T-helper 17 cell (primary cell): ENCODE measurements at regions not wholly inside any gene's neighbourhood (a gene's known extent, or its start where the extent isn't known, plus 50 kb on each side); places are given as distances from the start of the nearest gene placed in this dataset.

Experiments used
- ATAC-seq: fragments of 150-1000 bp; cut with Tn5 transposase; 2 replicates; pipeline ENCODE4 v1.10.0; 2021; ENCODE audit warnings: mild to moderate bottlenecking, moderate library complexity
- DNase-seq, 3 donors: peaks; one replicate each; pipeline versions ENCODE4 v3.0.0 to v3.0.0-alpha.2; 2020 to 2021
- H3K9me3 ChIP-seq: one replicate; pipeline ENCODE4 v1.7.0; 2013; ENCODE audit warnings: low read length, mild to moderate bottlenecking; ENCODE audit not compliant: control insufficient read depth, poor library complexity, severe bottlenecking
- H3K27ac Mint-ChIP-seq: one replicate; pipeline ENCODE4 v1.8.0; 2022; ENCODE audit warnings: mild to moderate bottlenecking, moderate library complexity, mixed read lengths
- H3K27me3 Mint-ChIP-seq: one replicate; pipeline ENCODE4 v1.8.0; 2022; ENCODE audit warnings: mixed read lengths
- H3K36me3 Mint-ChIP-seq: one replicate; pipeline ENCODE4 v1.8.0; 2022; ENCODE audit warnings: low read depth, mixed read lengths
- H3K4me1 Mint-ChIP-seq: one replicate; pipeline ENCODE4 v1.8.0; 2022; ENCODE audit warnings: mild to moderate bottlenecking, mixed read lengths
- H3K4me3 Mint-ChIP-seq: one replicate; pipeline ENCODE4 v1.8.0; 2022; ENCODE audit warnings: mild to moderate bottlenecking, moderate library complexity, mixed read lengths

DNA sequence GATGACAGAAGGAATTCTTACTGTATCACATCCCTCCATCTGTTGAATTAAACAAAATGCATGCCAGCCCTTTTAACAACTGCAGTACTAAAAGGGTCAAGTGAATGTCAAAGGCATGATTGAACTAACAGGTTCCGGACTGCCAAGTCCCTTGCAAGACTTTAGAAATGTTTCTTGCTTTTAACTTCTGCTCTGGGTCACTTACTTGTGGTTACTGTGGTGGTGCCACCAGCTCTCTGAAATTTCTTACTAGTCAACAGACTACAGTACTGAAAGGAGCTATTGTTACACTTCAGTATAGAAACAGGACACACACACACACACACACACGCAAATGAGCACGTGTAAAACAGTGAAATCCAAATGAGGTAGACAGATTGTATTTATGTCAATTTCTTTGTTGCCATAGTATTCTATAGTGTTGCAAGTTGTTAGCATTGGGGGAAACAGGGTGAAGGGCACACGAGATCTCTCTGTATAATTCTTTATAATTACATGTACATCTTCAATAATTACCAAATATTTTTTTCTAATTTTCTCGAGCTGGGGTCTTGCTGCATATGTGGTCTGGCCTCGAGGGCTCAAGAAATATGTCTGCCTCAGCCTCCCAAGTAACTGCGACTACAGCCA is 79.9 kb upstream of the SLC25A26 start:
- DNase-seq (no peak), ATAC-seq (no peak)
- no peaks in the 10 kb centered on the region for H3K9me3 ChIP-seq
- Mint-ChIP-seq H3K27me3 (peaks cover 36% of the 10 kb centered on the region), H3K4me3 (no peak overlapping the region), H3K4me1 (peaks cover 3% of the 10 kb centered on the region), H3K27ac (no peak overlapping the region), H3K36me3 (no peaks in the 10 kb centered on the region)

GRCh38 chr3:66140106-66140505 is 80.7 kb upstream of the SLC25A26 start:
- ATAC-seq (no peak), DNase-seq (no peak)
- H3K4me3 Mint-ChIP-seq = no peak overlapping the region
- H3K27ac Mint-ChIP-seq = no peak overlapping the region
- H3K9me3 ChIP-seq = no peaks in the 10 kb centered on the region
- peaks cover 3% of the 10 kb centered on the region for H3K4me1 Mint-ChIP-seq
- peaks cover 36% of the 10 kb centered on the region for H3K27me3 Mint-ChIP-seq
- H3K36me3 Mint-ChIP-seq = no peaks in the 10 kb centered on the region

DNA sequence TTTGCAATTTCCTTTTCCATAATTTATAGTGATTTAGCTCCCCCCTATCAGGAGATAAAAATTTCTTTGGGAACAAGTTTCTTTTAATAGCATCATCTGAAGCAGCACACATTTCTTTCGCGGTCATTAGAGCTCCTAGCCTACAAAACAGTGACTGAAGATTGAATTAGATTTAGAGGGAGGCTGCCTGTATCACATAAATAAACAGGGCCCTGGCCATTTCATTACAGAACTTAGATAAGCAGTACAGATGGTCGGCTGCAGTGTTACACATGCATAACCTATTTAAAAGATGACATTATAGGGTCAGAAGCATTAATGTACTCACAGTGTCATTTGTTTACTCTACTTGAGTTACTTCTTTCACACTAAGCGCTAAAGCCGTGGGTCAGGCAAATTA is 81.4 kb upstream of the SLC25A26 start:
- no peak for ATAC-seq
- H3K9me3 ChIP-seq = no peaks in the 10 kb centered on the region
- Mint-ChIP-seq H3K27me3 (peaks cover 34% of the 10 kb centered on the region), H3K27ac (no peak overlapping the region), H3K36me3 (no peaks in the 10 kb centered on the region), H3K4me1 (peaks cover 3% of the 10 kb centered on the region), H3K4me3 (no peak overlapping the region)
- no peak for DNase-seq

DNA sequence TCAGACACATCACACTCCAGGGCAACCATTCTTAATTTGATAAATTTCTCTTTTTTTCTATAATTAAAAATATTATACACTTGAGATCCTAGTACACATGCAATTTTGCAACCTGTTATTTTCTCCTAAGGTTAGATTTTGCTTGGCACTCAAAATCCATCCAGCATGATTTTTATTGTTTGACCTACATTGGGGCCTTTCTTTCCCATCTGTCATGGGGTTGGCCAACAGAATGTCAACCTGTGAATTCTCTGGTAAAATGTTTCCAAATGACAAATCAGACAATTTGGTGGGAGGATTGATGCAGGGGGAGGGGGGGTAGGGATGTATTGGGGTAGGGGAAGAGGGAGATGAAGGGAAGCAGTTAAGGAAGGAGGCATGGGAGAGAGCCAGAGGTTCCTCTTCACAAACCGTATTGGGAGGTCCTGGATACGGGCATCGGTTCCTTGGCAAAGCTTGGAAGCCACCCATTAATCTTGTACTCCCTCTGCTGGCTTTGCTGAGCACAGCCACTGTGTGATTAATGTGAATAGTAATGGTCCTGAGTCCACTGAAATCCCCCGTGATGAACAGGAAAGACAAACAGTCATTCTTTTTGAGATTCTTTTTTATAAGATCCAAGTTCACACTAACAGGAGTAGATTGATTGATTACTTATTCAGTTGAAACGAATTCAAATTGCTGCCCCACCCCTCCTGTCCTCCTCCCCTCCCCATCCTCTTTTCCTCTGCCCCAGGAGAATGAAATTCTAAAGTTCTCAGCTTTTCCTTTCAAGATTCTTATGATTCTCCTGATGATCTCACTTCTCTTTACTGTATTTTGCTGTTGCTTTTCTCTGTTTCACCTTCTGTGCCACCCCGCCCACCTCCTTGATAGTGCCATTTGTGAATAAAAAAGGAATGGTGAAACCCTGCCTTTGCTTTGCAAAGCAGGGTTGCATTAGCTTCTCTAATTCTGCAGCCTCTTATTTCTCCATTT is 82.2 kb upstream of the SLC25A26 start:
- Mint-ChIP-seq H3K4me1 (peaks cover 3% of the 10 kb centered on the region), H3K4me3 (no peak overlapping the region), H3K27me3 (peaks cover 28% of the 10 kb centered on the region), H3K27ac (no peak overlapping the region), H3K36me3 (no peaks in the 10 kb centered on the region)
- DNase-seq (no peak), ATAC-seq (no peak)
- H3K9me3 ChIP-seq = no peaks in the 10 kb centered on the region

GRCh38 chr3:66136597-66136996 is 84.2 kb upstream of the SLC25A26 start:
- H3K27ac Mint-ChIP-seq = no peak overlapping the region
- DNase-seq (no peak), ATAC-seq (no peak)
- no peak overlapping the region for H3K4me3 Mint-ChIP-seq
- H3K9me3 ChIP-seq = no peaks in the 10 kb centered on the region
- peaks cover 18% of the 10 kb centered on the region for H3K27me3 Mint-ChIP-seq
- H3K36me3 Mint-ChIP-seq = no peaks in the 10 kb centered on the region
- peaks cover 3% of the 10 kb centered on the region for H3K4me1 Mint-ChIP-seq

GRCh38 chr3:66133853-66134445 is 86.9 kb upstream of the SLC25A26 start:
- DNase-seq (no peak), ATAC-seq (no peak)
- H3K36me3 Mint-ChIP-seq = no peaks in the 10 kb centered on the region
- H3K27me3 Mint-ChIP-seq = peaks cover 3% of the 10 kb centered on the region
- peaks cover under 1% of the 10 kb centered on the region for H3K4me1 Mint-ChIP-seq
- H3K27ac Mint-ChIP-seq = no peak overlapping the region
- no peaks in the 10 kb centered on the region for H3K9me3 ChIP-seq
- H3K4me3 Mint-ChIP-seq = no peak overlapping the region

- H3K4me3 Mint-ChIP-seq = no peak overlapping the region
- ATAC-seq (no peak), DNase-seq (no peak)
- no peaks in the 10 kb centered on the region for H3K4me1 Mint-ChIP-seq
- no peak overlapping the region for H3K27ac Mint-ChIP-seq
- no peaks in the 10 kb centered on the region for H3K9me3 ChIP-seq
- H3K36me3 Mint-ChIP-seq = no peaks in the 10 kb centered on the region
- H3K27me3 Mint-ChIP-seq = no peaks in the 10 kb centered on the region
Measured at GRCh38 chr3:66133050-66133757, 87.6 kb upstream of the SLC25A26 start.

- Mint-ChIP-seq H3K27me3 (peaks cover 8% of the 10 kb centered on the region), H3K4me3 (no peak overlapping the region), H3K27ac (no peak overlapping the region), H3K36me3 (no peaks in the 10 kb centered on the region), H3K4me1 (no peaks in the 10 kb centered on the region)
- H3K9me3 ChIP-seq = no peaks in the 10 kb centered on the region
- DNase-seq = no peak
- ATAC-seq = no peak
Measured at GRCh38 chr3:66128623-66129022, 89.9 kb upstream of the MAGI1 start.

GRCh38 chr3:66121318-66121717 is 82.6 kb upstream of the MAGI1 start:
- H3K27ac Mint-ChIP-seq = no peak overlapping the region
- peaks cover 30% of the 10 kb centered on the region for H3K27me3 Mint-ChIP-seq
- no peaks in the 10 kb centered on the region for H3K4me1 Mint-ChIP-seq
- no peaks in the 10 kb centered on the region for H3K36me3 Mint-ChIP-seq
- no peaks in the 10 kb centered on the region for H3K9me3 ChIP-seq
- no peak overlapping the region for H3K4me3 Mint-ChIP-seq
- DNase-seq (no peak), ATAC-seq (no peak)

DNA sequence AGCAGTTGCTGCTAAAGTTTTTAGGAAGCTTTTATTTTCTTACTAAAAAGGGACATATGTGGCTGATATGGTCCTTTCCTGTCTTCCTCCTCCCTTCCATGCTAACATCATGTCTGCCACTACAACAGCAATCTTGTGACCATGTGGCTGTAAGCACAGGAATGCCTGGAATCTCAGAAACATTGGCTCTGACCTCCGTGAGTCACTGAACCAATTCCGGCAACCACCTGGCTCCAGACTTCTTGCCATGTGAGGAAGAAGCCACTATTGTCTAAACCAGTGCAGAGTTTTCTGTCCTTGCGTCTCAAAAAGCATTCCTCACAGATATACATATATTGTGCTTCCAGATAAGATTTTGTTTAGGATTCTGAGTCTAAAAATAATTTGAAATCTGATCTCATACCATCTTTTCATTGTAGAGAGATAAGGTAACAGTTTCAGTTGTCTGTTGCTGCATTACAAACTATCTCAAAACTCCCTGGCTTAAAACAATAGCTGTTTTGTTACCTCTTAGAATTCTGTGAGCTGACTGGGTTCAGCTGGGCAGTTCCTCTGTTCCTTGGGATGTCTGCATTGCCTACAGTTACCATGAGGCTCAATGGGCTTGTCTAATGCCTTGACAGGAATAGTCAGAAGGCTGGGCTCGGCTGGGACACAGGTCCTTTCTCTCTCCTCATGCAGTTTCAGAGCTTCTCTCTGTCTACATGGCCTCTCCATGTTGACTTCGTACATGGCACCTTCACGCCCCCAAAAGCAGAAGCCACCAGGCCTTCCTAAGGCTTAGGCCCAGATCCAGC is 77.3 kb upstream of the MAGI1 start:
- DNase-seq (no peak), ATAC-seq (no peak)
- H3K4me1 Mint-ChIP-seq = no peaks in the 10 kb centered on the region
- peaks cover 48% of the 10 kb centered on the region for H3K27me3 Mint-ChIP-seq
- peaks cover 2% of the 10 kb centered on the region for H3K36me3 Mint-ChIP-seq
- no peak overlapping the region for H3K27ac Mint-ChIP-seq
- no peak overlapping the region for H3K4me3 Mint-ChIP-seq
- no peaks in the 10 kb centered on the region for H3K9me3 ChIP-seq

- Mint-ChIP-seq H3K4me3 (no peak overlapping the region), H3K36me3 (peaks cover 2% of the 10 kb centered on the region), H3K27me3 (peaks cover 51% of the 10 kb centered on the region), H3K4me1 (no peaks in the 10 kb centered on the region), H3K27ac (no peak overlapping the region)
- ATAC-seq (no peak), DNase-seq (no peak)
- H3K9me3 ChIP-seq = no peaks in the 10 kb centered on the region
Measured at GRCh38 chr3:66113542-66113941, 74.8 kb upstream of the MAGI1 start.

- Mint-ChIP-seq H3K27me3 (peaks cover 44% of the 10 kb centered on the region), H3K4me1 (no peaks in the 10 kb centered on the region), H3K4me3 (no peak overlapping the region), H3K36me3 (peaks cover 2% of the 10 kb centered on the region), H3K27ac (no peak overlapping the region)
- ATAC-seq (no peak), DNase-seq (no peak)
- H3K9me3 ChIP-seq = no peaks in the 10 kb centered on the region
Measured at GRCh38 chr3:66110840-66111239, 72.1 kb upstream of the MAGI1 start.
